CD4-positive, alpha-beta T cell treated with Interleukin-6 at 100 ng/mL for 8 hours (primary cell): ENCODE measurements at regions not wholly inside any gene's neighbourhood (a gene's known extent, or its start where the extent isn't known, plus 50 kb on each side); places are given as distances from the start of the nearest gene placed in this dataset.

Experiments
- DNase-seq: peaks from one replicate; pipeline ENCODE4 v3.0.0-alpha.2; 2020; ENCODE audit warnings: mixed read lengths, low spot score

DNA sequence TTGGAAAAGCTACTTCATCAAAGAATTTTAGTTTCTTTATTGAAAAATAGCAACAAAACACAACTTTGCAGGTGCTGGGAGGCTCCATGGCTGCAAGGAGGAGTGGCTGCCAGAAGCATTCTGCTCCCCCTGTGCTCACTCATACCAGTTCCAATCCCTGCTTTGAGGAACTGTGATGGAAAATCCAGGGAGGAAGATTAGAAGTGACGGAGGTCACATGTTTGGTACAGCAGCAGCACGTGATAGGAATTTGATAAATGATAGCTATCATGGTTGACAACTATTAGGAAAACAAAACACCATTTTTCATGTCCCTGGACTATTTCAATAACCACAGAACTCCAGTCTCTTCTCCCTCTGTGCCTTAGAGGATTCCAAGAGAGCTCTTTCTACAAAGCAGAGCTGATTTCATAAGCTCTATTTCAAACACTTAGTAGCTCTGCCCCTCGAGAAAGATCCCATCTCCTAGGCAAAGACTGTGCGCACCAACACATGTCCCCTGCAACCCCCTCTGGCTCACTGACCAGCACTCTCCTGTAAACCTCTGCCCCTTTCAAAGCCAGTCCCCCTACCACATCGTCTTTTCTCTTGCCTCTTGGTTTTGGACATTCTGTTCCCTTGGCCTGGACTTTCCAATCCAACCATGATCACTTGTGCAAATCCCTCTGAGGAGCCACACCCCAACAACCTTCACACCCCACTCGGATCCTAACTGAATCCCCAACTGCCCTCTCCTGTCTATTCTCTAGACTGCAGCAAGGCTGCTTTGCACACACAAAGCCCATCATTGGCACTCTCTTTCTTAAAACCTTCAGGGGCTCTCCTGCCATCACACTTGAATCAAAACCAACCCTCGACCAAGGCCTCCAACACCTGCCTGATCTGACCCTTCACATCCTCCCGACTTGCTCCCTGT, 352.4 kb upstream of the PKDCC start:
- DNase-seq, result no peak

DNA sequence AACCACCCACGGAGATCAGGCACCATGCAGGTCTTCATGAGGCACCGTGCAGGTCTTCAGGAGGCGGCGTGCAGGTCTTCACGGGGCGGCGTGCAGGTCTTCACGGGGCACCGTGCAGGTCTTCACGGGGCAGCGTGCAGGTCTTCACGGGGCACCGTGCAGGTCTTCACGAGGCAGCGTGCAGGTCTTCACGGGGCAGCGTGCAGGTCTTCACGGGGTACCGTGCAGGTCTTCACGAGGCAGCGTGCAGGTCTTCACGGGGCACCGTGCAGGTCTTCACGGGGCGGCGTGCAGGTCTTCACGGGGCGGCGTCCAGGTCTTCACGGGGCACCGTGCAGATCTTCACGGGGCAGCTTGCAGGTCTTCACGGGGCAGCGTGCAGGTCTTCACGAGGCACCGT, 350.4 kb upstream of the PKDCC start:
- DNase-seq, result no peak

DNA sequence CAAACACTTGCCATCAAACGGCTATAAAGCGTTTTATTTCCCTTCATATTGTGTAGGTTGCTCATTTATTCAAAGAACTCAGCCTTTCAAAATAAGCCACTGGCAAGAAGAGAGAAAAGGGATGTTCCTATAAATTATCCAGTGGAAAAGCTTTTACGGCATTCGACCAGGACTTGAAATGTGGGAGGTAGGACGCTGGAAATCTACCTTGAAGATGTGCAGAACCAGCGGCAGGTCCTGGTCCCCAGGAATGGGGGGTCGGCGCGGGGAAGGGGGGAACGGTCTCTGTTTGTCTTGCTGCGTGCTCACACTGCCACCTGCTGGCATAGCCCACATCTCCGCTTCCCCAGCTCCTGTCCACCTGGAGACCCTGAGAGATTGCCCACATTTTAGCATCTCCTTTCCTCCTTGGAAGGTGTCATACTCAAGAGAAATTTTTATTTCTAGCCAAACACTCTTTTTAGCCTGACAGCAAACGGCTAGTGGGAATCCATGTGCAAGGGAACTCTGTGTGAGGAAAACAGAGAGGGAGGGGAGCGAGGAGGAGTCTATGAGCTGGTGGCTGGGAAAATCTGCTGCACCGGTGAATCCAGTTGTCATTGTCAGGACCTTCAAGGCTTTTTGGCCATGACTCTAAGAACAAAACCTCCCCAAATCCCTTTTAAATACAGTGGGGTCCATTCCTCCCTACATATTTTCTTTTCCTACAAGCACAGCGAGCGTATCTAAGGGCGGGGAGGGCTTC, 349.0 kb upstream of the PKDCC start:
- DNase-seq, result no peak

DNA sequence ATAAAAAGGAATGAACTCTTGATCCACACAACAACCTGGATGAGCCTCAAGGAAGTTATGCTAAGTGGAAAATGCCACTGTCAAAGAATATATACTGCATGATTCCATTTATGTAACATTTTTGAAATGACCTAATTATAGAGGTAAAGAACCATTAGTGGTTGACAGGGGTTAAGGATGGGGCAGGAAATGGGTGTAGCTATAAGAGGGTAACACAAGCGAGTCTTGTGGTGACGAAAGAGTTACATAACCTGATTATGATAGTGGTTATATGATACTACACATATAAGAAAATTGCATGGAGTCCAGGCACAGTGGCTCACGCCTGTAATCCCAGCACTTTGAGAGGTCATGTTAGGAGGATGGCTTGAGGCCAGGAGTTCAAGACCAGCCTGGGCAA, 346.6 kb upstream of the PKDCC start:
- DNase-seq, result no peak

DNA sequence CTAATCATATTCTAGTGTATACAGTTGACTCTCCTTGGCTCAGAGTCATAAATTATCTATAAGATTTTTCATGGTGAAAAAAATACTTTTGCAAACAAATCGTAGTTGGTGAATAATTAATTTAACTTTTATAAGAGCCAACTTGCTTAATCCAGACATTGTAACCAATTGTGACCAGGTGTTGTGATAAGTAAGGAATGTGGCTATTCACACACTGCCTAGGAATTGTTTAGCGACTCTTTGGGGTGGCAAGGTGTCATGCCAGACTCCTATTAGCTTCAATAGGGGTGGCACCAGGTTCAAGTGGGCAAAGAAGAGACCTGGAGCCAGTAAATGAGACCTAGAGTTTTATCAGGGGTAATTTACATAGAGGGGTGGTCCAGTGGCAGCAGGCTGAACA, 344.7 kb upstream of the PKDCC start:
- no peak for DNase-seq

DNA sequence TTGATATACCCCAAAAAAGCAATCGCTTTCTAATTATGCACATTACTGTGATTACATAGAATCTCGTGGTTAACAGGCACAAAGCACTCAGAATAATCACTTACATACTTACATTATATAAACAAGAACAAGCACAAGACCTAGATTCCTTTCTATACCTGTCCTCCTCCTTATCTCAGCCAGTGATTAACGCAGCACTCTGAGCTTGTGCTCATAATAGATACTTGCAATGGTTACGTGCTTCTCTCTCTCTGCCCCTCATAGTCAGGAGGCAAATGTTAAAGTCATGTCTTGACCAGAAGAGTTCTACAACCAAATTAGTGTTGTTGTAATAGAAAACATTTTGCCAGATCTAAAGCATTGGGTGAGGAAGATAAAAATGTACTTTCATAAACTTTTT, 342.2 kb upstream of the PKDCC start:
- no peak for DNase-seq

DNA sequence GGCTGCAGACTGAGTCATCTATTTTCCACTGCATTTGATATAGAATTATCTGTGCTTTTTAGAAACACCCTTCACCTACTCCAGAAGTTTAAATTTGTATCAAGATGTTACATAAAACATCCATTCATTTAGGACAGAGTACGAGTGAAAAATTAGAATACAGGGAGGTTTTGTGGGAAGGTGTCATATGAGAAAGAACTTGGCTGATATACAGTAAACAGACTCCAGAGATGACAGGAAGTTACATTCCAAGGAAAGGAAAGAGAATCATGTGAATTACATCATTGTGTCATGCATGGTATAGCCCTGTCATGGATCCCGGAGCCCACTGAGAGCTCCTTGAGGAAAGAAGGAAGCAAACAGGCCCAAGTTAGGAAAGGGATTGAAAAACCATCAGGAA, 341.5 kb upstream of the PKDCC start:
- DNase-seq, result no peak

DNA sequence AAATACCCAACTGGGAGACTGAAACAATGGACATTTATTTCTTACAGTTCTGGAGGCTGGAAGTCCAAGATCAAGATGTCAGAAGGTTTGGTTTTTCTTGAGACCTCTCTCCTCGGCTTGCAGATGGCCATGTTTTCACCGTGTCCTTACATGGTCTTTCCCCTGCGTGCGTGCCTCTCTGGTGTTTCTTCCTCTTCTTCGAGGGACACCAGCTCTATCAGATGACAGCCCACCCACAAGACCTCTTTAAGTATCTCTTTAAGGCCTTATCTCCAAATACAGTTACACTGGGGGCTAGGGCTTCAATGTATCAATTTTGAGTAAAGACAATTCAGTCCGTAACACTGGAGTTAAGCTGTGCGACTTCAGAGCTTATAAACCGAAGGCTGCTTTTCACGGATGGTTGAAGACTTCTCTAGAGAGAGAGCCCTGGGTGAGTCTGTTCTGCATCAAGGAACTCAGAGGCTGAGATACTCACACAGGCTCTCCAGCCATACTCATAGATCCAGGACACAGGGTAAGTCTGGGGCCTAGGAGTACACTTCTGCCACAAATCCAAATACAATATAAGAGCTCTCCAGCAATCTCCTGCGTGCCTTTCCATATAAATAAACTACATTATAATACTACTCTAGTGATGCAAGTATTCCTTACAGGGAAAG, 339.9 kb upstream of the PKDCC start:
- DNase-seq, result no peak

DNA sequence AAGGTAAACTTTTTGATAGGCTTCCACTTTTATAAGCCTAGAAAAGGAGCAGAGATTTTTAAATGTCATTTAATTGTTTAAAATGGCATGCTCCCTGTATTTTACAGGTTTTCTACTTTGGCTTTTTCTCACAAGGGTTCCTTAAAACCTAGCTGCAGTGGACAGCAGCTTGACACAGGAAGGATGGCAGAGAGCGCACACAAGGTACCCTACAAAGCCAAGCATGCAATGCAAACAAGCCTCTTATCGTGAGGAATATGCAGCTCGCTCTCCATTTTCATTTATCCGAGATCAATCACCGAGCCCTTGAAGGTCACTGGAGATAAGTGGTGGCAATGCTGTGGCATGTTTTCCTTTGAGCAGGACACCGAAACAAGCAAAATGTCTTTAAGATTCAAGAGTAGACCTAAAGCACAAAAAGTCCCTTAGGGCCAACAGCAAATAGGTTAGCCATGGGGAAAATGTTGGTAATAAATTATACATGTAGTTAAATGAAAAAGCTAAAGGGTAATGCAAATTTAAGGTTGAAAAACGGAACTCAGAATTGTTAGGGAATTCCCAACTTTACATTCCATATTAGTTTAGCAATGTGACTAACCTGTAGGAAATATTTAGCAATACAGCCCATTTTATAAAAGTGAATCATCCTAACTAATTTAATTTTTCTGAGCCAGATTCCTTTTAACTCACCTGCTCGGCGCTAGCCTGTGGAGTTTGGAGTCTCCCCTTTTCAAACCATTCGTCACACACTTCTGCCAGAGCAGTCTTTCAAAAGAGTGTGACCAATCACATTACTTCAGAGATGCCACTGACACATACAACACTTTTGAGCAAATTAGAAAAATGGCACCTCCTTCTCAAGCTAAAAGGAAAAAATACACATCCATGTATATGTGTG, 337.9 kb upstream of the PKDCC start:
- DNase-seq, result no peak

DNA sequence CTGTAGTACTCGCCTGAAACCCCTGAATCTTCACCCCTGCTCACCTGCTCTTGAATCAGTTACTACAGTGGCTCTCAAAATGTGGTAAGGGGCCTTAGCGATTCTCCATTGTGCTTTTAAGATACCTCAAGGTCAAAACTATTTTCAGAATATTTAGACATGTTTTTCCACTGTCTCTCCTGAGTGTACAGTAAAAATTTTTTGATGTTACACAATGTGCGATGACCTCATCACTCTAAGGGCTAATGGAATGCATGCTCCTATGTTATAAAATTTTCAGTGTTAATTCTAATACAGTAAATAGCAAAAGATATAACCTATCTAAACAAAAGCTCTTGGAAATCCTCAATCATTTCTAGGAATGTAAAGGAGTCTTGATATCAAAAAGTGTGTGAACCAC, 336.9 kb upstream of the PKDCC start:
- DNase-seq, result no peak

DNA sequence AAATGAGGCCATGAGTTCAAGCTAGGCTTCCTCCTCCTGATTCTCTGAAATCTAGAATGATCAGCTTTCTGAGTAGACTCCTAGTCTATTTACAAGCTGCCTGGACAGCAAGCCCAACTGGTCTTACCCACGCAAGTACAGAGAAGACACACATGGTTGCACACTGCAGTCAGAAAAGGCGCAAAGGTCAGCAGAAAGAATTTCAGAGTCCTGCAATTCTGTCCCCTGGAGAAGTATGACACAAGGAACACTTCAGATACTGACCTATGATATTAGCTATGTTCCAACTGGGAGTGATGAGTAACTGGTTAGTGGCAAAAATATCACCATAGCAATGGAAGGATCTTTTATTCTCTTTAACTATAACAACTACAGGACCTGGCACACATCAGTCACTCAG, 336.1 kb upstream of the PKDCC start:
- no peak for DNase-seq

DNA sequence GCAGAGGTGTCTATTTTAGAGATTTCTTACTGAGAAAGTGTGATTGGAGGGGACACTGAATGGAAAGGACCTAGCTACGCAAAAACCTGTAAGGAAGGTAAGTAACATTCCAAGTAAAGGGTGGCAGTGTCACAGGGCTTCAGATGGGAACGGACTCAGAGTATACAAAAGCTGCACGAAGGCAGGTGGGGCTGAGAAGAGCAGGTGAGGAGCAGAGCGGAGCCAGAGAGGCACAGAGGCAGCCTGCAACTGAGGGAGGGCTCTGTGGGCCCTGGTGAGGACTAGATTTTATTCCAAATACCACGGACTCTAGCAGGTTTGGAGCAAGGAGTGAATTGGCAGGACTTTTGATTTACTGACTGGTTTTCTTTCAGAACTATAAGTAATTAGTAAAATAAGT, 331.3 kb upstream of the PKDCC start:
- DNase-seq, result no peak

DNA sequence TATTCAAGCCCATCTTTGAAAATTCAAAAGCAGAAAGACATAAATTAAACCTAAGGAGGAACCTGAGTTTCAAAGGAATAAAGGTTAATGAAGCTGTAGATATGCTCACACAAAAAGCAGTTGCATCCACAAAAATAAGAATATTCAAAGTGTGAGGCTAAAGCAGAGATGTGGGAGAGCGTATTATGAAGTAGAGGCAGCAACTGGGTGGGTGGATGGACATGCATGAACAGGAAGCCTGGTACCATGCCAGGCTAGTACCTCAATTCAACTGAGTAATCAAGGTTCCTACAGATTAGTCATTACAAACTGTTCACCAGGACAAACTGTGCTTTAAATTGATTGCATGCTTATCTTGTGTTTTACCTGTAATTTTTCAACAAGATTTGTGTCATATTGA, 330.0 kb upstream of the PKDCC start:
- no peak for DNase-seq

DNA sequence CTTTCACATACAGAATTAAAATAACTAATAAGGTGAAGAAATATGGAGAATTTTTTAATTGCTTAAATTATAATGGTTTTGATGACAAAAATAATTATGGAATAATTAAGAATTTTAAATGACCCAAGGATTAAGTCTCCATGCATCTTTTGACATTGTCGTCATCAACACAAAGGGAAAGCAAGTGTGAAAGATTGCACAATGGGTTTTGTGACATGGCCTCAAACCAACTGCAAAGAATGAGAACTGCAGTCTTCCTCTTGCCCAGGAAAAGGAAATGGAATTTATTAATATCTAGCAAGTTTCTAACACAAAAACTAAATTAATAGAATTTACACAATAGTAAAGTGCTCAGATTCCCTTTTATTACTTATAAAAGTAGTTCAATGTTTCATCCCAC, 329.1 kb upstream of the PKDCC start:
- DNase-seq, result no peak

DNA sequence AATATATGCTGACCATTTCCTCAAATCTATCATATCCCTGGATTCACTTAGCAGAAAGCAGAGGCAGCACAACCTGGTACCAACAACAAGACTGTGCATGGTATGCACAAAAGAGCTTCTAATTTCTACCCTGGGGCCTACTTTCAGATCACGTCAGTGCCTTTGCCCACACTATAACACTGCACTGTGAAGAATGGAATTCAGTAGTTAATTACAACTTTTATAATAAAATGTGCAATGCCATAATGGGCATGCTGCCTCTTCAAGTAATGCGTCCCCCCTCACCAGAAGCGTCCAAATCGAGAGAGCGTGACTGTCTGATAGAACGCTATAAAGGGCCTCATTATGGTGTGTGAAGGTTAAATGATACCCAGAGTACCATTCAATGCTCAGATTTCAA, 328.1 kb upstream of the PKDCC start:
- DNase-seq, result no peak

DNA sequence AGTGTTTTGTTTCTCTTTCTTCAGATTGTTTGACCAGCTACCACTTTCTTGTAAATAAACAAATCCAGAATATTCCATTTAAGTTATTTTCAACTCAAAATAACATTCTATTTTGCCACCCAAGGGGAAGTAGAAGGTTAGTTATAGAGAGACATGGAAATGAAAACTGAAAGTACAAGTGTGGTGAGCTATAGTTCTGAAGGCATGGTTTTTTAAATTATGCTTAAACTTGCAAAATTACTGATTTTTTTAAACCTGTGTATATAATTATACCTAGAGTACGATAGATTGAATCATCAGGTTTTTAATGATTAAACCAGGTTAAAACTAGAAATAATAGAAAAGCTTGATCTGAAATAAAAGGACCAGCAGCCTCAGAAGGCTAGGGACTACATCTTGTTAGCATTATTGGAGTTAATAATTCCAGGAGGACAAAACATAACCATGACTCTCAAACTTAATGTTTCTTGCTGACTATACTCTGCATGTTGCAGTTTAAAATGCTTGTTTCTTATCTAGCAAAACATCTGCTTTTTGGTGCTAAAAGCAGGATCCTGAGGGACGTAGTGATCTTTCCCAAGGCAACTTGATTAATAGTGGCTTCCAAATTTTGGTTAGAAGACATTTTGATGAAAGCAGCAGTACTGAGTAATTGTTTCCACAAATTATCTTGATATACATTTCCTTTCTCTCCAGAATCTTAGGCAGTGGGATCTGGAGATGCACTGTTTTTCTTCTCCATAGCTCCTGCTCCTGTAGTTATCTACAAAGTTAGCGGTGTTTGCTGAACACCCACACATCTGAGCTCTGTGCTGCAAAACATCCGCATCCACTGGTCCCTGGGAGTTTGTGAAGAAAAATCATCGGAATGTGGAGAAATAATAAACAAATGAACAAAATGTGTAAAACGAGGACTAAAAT, 327.2 kb upstream of the PKDCC start:
- no peak for DNase-seq

DNA sequence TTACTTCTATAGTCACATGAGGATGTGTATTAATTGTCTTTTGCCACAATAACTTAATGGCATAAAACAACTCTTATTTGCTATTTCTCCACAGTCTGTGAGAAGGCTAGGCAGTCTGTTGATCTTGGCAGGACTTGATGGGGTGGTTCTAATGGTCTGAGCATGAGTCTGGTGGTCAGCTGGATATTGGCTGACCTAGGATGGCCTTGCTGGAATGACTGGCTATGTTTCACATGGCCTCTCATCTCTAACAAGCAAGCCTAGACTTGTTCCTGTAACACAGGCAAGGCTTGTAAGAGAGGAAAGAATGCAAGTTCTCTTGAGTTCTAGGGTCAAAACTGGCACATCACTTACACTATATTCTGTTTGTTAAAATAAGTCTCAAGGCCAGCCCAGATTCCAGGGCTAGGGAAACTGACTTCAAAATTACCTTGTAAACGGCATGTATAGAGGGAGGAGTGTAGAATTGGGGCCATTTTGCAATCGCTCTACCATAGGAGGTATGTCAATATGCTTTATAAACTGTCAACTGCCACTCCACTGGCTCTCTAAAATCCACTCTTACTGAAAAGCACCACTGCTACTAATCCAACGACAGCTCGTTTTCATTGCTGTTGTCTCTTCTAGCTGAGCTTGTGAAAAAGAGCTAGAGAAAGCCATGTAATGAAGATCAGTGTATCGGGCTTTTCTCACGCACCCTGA, 325.0 kb upstream of the PKDCC start:
- no peak for DNase-seq

DNA sequence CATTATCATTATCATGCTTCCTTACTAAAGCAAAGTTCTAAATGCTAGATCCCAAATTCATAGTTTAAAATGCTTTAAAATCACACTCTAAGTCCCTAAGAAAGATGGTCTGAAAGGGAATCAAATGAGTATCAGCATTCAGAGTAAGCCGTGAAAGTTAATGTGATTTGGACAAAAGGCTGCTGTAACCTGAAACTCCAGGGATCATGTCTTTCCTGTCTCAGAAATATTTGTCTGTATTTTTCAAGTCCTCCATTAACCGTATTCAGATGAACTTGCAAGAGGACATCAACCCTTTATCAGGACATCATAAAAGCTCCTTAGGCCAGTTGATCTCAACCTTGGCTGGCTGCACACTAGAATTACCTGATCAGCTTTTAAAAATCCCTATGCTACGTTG, 324.3 kb upstream of the PKDCC start:
- DNase-seq, result no peak

DNA sequence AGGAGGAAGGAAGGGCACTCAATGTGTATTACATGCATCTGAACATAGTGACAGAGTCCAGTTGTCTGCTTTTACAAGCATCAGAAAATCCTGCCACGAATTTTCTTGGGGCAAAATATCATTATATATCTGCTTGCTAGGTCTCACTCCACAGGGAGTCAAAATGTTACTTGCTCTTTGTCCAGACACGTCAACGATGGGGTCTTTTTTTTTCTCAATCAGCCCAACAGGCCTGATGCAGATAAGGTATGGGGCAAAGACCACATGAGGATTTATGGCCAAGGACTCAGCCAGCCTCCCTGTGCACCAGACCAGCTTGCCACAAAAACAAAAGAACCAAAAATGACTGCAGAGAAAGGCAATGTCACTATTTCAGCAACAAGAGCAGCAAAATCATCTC, 323.4 kb upstream of the PKDCC start:
- no peak for DNase-seq

DNA sequence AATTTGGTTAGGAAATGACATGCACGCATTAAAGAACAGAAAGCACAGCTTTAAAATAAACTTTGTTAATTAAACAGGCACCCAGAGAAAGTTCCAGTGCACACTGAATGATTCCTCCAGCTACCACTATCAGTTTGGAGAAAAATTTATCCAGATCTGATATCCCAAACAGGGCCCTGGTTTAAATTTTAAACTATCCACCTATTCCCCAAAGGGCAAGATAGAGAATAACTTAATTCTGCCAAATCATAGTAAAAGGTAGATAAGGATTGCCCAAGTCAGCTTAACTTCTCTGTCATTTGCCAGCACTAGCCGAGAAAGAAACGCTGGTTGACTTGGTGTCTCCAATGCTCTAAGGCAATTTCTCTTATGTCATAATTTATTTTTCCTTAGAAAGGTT, 321.9 kb upstream of the PKDCC start:
- DNase-seq, result no peak
